GM19035 (cell line): ENCODE measurements at regions not wholly inside any gene's neighbourhood (a gene's known extent, or its start where the extent isn't known, plus 50 kb on each side); places are given as distances from the start of the nearest gene placed in this dataset.

Experiments
- ATAC-seq: cut with Tn5 transposase; IDR thresholded peaks from one replicate; pipeline ENCODE4 v1.9.1; 2021; ENCODE audit not compliant: unreplicated experiment

- no peak for ATAC-seq
Observed at GRCh38 chr12:125738211-125738610, 673.0 kb downstream of the AACS start.

GRCh38 chr12:125742413-125742812 lies 677.2 kb downstream of the AACS start:
- ATAC-seq = no peak

GRCh38 chr12:125744201-125744600 lies 679.0 kb downstream of the AACS start:
- ATAC-seq = no peak

- ATAC-seq = no peak
Observed at GRCh38 chr12:125755512-125755911, 690.3 kb downstream of the AACS start.

- no peak for ATAC-seq
Observed at GRCh38 chr12:125766091-125766490, 700.9 kb downstream of the AACS start.

GRCh38 chr12:125772403-125772802 lies 707.2 kb downstream of the AACS start:
- no peak for ATAC-seq

- no peak for ATAC-seq
Observed at GRCh38 chr12:125773033-125773640, 707.9 kb downstream of the AACS start.

GRCh38 chr12:125775507-125775906 lies 710.3 kb downstream of the AACS start:
- ATAC-seq = no peak

GRCh38 chr12:125776212-125776611 lies 711.0 kb downstream of the AACS start:
- ATAC-seq = no peak

- ATAC-seq = no peak
Observed at GRCh38 chr12:125786143-125786542, 720.9 kb downstream of the AACS start.

- no peak for ATAC-seq
Observed at GRCh38 chr12:125794401-125794800, 729.2 kb downstream of the AACS start.

- ATAC-seq = no peak
Observed at GRCh38 chr12:125797421-125798175, 732.4 kb downstream of the AACS start.

- no peak for ATAC-seq
Observed at GRCh38 chr12:125804660-125805059, 739.4 kb downstream of the AACS start.

GRCh38 chr12:125824276-125824675 lies 759.0 kb downstream of the AACS start:
- ATAC-seq = no peak

GRCh38 chr12:125835852-125836251 lies 770.6 kb downstream of the AACS start:
- no peak for ATAC-seq

- no peak for ATAC-seq
Observed at GRCh38 chr12:125836647-125837046, 771.4 kb downstream of the AACS start.

- no peak for ATAC-seq
Observed at GRCh38 chr12:125841332-125841731, 776.1 kb downstream of the AACS start.

- ATAC-seq = no peak
Observed at GRCh38 chr12:125852116-125852515, 786.9 kb downstream of the AACS start.

GRCh38 chr12:125852679-125853078 lies 787.4 kb downstream of the AACS start:
- ATAC-seq = no peak

GRCh38 chr12:125853670-125854069 lies 788.4 kb downstream of the AACS start:
- no peak for ATAC-seq

- no peak for ATAC-seq
Observed at GRCh38 chr12:125856366-125856765, 791.1 kb downstream of the AACS start.

GRCh38 chr12:125856896-125857295 lies 791.7 kb downstream of the AACS start:
- ATAC-seq = no peak
